WTC11 (cell line): ENCODE measurements at regions not wholly inside any gene's neighbourhood (a gene's known extent, or its start where the extent isn't known, plus 50 kb on each side); places are given as distances from the start of the nearest gene placed in this dataset.

Experiments used
- EMX1 ChIP-seq: fragments of 250-450 bp; sonication (Bioruptor Pico); IDR thresholded peaks from 2 replicates; pipeline ENCODE4 v1.8.0; 2021; ENCODE audit warnings: mild to moderate bottlenecking
- ESRRA ChIP-seq: sonication (generic); formaldehyde crosslinking; IDR thresholded peaks from 2 replicates; pipeline ENCODE4 v1.8.1; 2022; ENCODE audit warnings: mild to moderate bottlenecking, missing genetic modification reagents, borderline replicate concordance
- ETV6 ChIP-seq: sonication (generic); formaldehyde crosslinking; IDR thresholded peaks from 2 replicates; pipeline ENCODE4 v1.8.1; 2022; ENCODE audit warnings: mild to moderate bottlenecking, missing genetic modification reagents
- NR3C1 ChIP-seq: sonication (generic); formaldehyde crosslinking; conservative IDR thresholded peaks from 2 replicates; pipeline ENCODE4 v1.8.1; 2023; ENCODE audit warnings: low read depth, mild to moderate bottlenecking, missing genetic modification reagents
- SMAD4 ChIP-seq: sonication (generic); formaldehyde crosslinking; IDR thresholded peaks from 2 replicates; pipeline ENCODE4 v1.8.0; 2022; ENCODE audit warnings: mild to moderate bottlenecking, missing genetic modification reagents
- TF ChIP-seq, protein P1 (sequence below): fragments of 200-600 bp; IDR thresholded peaks from 2 replicates; pipeline ENCODE4 v1.8.0; 2022; ENCODE audit warnings: antibody characterized with exemption
- TF ChIP-seq, protein P2 (sequence below): sonication (generic); formaldehyde crosslinking; IDR thresholded peaks from 2 replicates; pipeline ENCODE4 v1.8.1; 2023; ENCODE audit warnings: mild to moderate bottlenecking, missing genetic modification reagents

DNA sequence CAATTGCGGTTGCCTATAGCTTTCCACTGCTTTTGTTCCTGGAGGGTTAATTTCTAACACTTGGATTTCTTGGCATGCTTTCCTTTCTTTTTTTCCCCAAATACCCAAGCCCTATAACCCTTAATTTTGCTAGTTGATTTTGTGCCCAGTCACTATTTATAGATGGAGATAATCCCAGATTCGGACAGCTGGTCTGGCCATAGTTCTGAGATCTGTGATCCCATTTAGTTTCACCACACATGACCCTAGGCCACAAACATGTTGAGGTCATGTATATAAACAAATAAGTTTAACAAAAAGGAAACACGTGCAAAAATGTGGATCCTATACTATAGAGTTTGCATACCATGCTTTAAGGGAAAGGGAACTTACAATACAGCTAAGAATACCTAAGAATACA is 111.4 kb downstream of the ZMAT3 start:
- TF ChIP-seq, protein P1, sequence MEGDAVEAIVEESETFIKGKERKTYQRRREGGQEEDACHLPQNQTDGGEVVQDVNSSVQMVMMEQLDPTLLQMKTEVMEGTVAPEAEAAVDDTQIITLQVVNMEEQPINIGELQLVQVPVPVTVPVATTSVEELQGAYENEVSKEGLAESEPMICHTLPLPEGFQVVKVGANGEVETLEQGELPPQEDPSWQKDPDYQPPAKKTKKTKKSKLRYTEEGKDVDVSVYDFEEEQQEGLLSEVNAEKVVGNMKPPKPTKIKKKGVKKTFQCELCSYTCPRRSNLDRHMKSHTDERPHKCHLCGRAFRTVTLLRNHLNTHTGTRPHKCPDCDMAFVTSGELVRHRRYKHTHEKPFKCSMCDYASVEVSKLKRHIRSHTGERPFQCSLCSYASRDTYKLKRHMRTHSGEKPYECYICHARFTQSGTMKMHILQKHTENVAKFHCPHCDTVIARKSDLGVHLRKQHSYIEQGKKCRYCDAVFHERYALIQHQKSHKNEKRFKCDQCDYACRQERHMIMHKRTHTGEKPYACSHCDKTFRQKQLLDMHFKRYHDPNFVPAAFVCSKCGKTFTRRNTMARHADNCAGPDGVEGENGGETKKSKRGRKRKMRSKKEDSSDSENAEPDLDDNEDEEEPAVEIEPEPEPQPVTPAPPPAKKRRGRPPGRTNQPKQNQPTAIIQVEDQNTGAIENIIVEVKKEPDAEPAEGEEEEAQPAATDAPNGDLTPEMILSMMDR, result no peak
- TF ChIP-seq, protein P2, sequence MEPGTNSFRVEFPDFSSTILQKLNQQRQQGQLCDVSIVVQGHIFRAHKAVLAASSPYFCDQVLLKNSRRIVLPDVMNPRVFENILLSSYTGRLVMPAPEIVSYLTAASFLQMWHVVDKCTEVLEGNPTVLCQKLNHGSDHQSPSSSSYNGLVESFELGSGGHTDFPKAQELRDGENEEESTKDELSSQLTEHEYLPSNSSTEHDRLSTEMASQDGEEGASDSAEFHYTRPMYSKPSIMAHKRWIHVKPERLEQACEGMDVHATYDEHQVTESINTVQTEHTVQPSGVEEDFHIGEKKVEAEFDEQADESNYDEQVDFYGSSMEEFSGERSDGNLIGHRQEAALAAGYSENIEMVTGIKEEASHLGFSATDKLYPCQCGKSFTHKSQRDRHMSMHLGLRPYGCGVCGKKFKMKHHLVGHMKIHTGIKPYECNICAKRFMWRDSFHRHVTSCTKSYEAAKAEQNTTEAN (CRISPR knock-in tag), result no peak
- TF ChIP-seq EMX1 (CRISPR knock-in tag), result no peak
- TF ChIP-seq ETV6 (CRISPR knock-in tag), result no peak
- no peak for TF ChIP-seq NR3C1 (CRISPR knock-in tag)
- no peak for TF ChIP-seq ESRRA (CRISPR knock-in tag)
- TF ChIP-seq SMAD4 (CRISPR knock-in tag), result no peak
